GM23248 (cell line): ENCODE measurements at regions not wholly inside any gene's neighbourhood (a gene's known extent, or its start where the extent isn't known, plus 50 kb on each side); places are given as distances from the start of the nearest gene placed in this dataset.

Source experiments
- DNase-seq: peaks from one replicate; pipeline ENCODE4 v3.0.0-alpha.2; 2015
- H2AFZ ChIP-seq: fragments of 200-600 bp; sonication (generic); 2 replicates; pipeline ENCODE4 v1.6.1; 2016; ENCODE audit warnings: antibody characterized with exemption
- H3F3A ChIP-seq: fragments of 200-600 bp; sonication (generic); 2 replicates; pipeline ENCODE4 v1.6.1; 2016; ENCODE audit warnings: mild to moderate bottlenecking, antibody characterized with exemption, mixed run types; ENCODE audit not compliant: insufficient read depth
- H3K27ac ChIP-seq: fragments of 200-600 bp; sonication (generic); 2 replicates; pipeline ENCODE4 v1.5.1; 2016; ENCODE audit warnings: mild to moderate bottlenecking
- H3K27me3 ChIP-seq: fragments of 200-600 bp; sonication (generic); replicated peaks from 2 replicates; pipeline ENCODE4 v1.6.1; 2016; ENCODE audit warnings: mild to moderate bottlenecking; ENCODE audit not compliant: insufficient read depth
- H3K36me3 ChIP-seq: fragments of 200-600 bp; sonication (generic); 2 replicates; pipeline ENCODE4 v1.6.1; 2016; ENCODE audit warnings: low read depth, mild to moderate bottlenecking
- H3K4me1 ChIP-seq: fragments of 200-600 bp; sonication (generic); 2 replicates; pipeline ENCODE4 v1.6.1; 2016; ENCODE audit warnings: mild to moderate bottlenecking; ENCODE audit not compliant: insufficient read depth
- H3K4me2 ChIP-seq: fragments of 200-600 bp; sonication (generic); one replicate; pipeline ENCODE4 v1.6.1; 2016; ENCODE audit warnings: mild to moderate bottlenecking; ENCODE audit not compliant: unreplicated experiment
- H3K4me3 ChIP-seq: fragments of 200-600 bp; sonication (generic); 2 replicates; pipeline ENCODE4 v1.5.1; 2016; ENCODE audit warnings: mild to moderate bottlenecking
- H3K79me2 ChIP-seq: fragments of 200-600 bp; sonication (generic); 2 replicates; pipeline ENCODE4 v1.6.1; 2016; ENCODE audit warnings: mild to moderate bottlenecking; ENCODE audit not compliant: insufficient read depth
- H3K9ac ChIP-seq: fragments of 200-600 bp; sonication (generic); 2 replicates; pipeline ENCODE4 v1.6.1; 2016; ENCODE audit warnings: mild to moderate bottlenecking
- H3K9me2 ChIP-seq: fragments of 200-600 bp; sonication (generic); 2 replicates; pipeline ENCODE4 v1.6.1; 2016; ENCODE audit warnings: mixed run types, mild to moderate bottlenecking, moderate library complexity; ENCODE audit not compliant: insufficient read depth
- H3K9me3 ChIP-seq: fragments of 200-600 bp; sonication (generic); one replicate; pipeline ENCODE4 v1.6.1; 2017; ENCODE audit warnings: low read depth
- H4K20me1 ChIP-seq: fragments of 200-600 bp; sonication (generic); 2 replicates; pipeline ENCODE4 v1.6.0; 2016; ENCODE audit not compliant: insufficient read depth
- EZH2 ChIP-seq: fragments of 200-600 bp; sonication (generic); IDR thresholded peaks from 2 replicates; pipeline ENCODE4 v1.6.1; 2018; ENCODE audit warnings: antibody characterized with exemption, mild to moderate bottlenecking; ENCODE audit not compliant: insufficient read depth, poor library complexity, severe bottlenecking
- EZH2phosphoT487 ChIP-seq: fragments of 200-600 bp; sonication (generic); IDR thresholded peaks from 2 replicates; pipeline ENCODE4 v1.6.1; 2018; ENCODE audit warnings: antibody characterized with exemption, moderate library complexity, mild to moderate bottlenecking, low read depth; ENCODE audit not compliant: insufficient read depth
- WGBS, 2 experiments: methylation state at CpG; one replicate each; pipeline ENCODE4 v1.1.6; 2015 to 2017; ENCODE audit warnings: low lambda C conversion rate in 2 of 2, low coverage in 1 of 2; ENCODE audit errors: missing lambda C conversion rate in 2 of 2; 5-methylcytosine and 5-hydroxymethylcytosine counted together
- in situ Hi-C: fragments of 300-500 bp; cut with MboI; formaldehyde crosslinking; loops from 2 replicates; pipeline ENCODE4 v1.15.0; 2020

DNA sequence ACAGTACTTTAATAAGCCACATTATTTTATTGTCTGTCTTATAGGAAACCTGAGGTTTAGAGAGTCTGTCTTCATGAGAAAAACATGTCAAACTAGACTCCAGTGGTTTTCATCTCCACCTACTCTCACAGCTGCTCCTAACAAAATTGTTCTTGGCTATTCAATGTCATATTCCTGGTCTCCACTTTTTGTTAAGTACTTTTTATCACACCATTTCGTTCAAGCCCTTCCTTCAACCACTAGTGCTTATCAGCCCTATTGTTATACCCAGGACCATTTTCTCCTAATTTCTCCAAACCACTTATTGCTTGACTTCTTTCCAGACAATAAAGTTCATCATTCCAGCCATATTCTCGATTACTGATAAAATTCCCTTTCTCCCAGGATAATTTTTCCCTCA lies 1674.3 kb upstream of the AGA start:
- no peaks in the 10 kb centered on the region for H3K9me2 ChIP-seq
- no peak overlapping the region for H3K27ac ChIP-seq
- no peaks in the 10 kb centered on the region for H4K20me1 ChIP-seq
- WGBS, 2 experiments = 0 to 5% methylated on average over 2 of the region's 2 CpGs
- DNase-seq = no peak
- no peak overlapping the region for H2AFZ ChIP-seq
- no peak overlapping the region for H3K4me3 ChIP-seq
- in situ Hi-C loops = no loop called here
- no peak overlapping the region for H3K9ac ChIP-seq
- no peaks in the 10 kb centered on the region for H3K9me3 ChIP-seq
- no peaks in the 10 kb centered on the region for H3K27me3 ChIP-seq
- no peaks in the 10 kb centered on the region for H3K79me2 ChIP-seq
- no peaks in the 10 kb centered on the region for H3K36me3 ChIP-seq
- no peaks in the 10 kb centered on the region for H3F3A ChIP-seq
- TF ChIP-seq EZH2phosphoT487 (no peak), EZH2 (no peak)
- H3K4me1 ChIP-seq = no peaks in the 10 kb centered on the region
- H3K4me2 ChIP-seq = no peak overlapping the region

DNA sequence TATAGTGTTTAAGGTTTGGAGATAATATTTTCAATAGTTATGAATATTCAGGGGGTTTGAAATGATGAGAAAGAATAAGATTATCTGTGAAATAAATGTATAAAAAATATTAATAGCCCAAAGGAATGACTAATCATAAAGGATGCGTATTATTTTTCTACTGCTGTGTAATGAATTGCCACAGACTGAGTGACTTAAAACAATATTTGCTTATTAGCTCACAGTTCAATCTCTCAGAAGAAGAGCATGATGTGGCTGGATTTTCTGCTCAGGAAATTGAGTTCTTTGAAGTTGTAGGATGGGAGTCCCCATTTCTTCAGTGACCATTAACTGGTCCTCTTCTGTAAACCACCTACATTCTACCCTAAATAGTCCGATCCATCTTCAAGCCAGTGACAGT lies 1680.8 kb upstream of the AGA start:
- in situ Hi-C loops = no loop called here
- Histone ChIP-seq H3K9me3 (no peaks in the 10 kb centered on the region), H3F3A (no peaks in the 10 kb centered on the region), H3K9ac (no peak overlapping the region), H3K4me1 (no peaks in the 10 kb centered on the region), H3K36me3 (no peaks in the 10 kb centered on the region), H3K9me2 (peaks cover 3% of the 10 kb centered on the region; the same call in 1 of the 2 replicates), H3K4me2 (no peak overlapping the region), H4K20me1 (no peaks in the 10 kb centered on the region), H3K4me3 (no peak overlapping the region), H3K27ac (no peak overlapping the region), H3K27me3 (no peaks in the 10 kb centered on the region), H2AFZ (no peak overlapping the region), H3K79me2 (no peaks in the 10 kb centered on the region)
- DNase-seq = no peak
- WGBS, 2 experiments = 56 to 58% methylated on average over 2 of the region's 2 CpGs
- TF ChIP-seq EZH2 (no peak), EZH2phosphoT487 (no peak)

DNA sequence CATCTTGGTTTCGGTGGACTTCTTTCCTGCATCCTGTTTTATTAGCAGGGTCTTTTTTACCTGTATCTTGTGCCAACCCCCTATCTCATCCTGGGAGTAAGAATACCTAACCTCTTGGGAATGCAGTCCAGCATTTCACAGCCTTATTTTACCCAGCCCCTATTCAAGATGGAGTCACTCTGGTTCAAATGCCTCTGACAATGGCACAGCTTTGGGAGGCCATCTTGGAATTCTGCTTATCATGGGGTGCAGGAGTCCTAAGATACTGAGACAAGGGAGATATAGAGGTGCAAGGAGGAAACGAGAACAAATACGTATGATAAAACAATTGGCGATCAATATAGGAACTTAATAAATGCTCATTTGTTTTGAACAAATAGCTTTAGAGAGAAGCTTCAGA lies 1682.2 kb upstream of the AGA start:
- Histone ChIP-seq H3K79me2 (no peaks in the 10 kb centered on the region), H3K4me3 (no peak overlapping the region), H3K9me2 (peaks cover 3% of the 10 kb centered on the region; the same call in 1 of the 2 replicates), H3K9me3 (no peaks in the 10 kb centered on the region), H3K36me3 (no peaks in the 10 kb centered on the region), H4K20me1 (no peaks in the 10 kb centered on the region), H3K27ac (no peak overlapping the region), H3K4me1 (no peaks in the 10 kb centered on the region), H3F3A (no peaks in the 10 kb centered on the region), H3K4me2 (no peak overlapping the region), H2AFZ (no peak overlapping the region), H3K27me3 (no peaks in the 10 kb centered on the region), H3K9ac (no peak overlapping the region)
- no peak for TF ChIP-seq EZH2
- TF ChIP-seq EZH2phosphoT487 = no peak
- DNase-seq = no peak
- WGBS, 2 experiments = 37 to 40% methylated on average over 4 of the region's 4 CpGs
- in situ Hi-C loops = no loop called here

DNA sequence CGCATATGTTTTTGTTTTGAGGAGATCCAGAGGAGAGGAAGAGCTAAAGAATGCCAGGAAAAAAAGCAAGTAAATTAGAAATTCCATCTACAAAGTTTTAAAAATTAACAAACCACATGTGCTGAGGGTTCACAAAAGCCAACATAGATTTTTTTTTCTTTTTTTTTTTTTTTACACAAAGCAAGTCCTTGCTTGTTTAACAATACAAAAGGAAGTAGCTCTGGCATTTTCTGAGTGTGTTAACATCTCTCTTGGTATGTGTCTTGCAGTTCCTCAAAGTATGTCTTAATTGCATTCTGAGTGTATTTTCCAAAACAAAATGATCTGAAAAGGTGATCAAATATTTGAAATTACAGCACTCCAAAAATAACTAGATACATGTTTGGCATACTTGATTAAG lies 1682.7 kb upstream of the AGA start:
- Histone ChIP-seq H3K27me3 (no peaks in the 10 kb centered on the region), H3K4me1 (no peaks in the 10 kb centered on the region), H3K27ac (no peak overlapping the region), H3K4me2 (no peak overlapping the region), H3K4me3 (no peak overlapping the region), H2AFZ (no peak overlapping the region), H3K36me3 (no peaks in the 10 kb centered on the region), H3F3A (no peaks in the 10 kb centered on the region), H4K20me1 (no peaks in the 10 kb centered on the region), H3K9me2 (peaks cover 3% of the 10 kb centered on the region; the same call in 1 of the 2 replicates), H3K9ac (no peak overlapping the region), H3K9me3 (no peaks in the 10 kb centered on the region), H3K79me2 (no peaks in the 10 kb centered on the region)
- DNase-seq = no peak
- in situ Hi-C loops = no loop called here
- 0 to 3% methylated on average over 1 of the region's 1 CpG for WGBS, 2 experiments
- TF ChIP-seq EZH2phosphoT487 (no peak), EZH2 (no peak)

DNA sequence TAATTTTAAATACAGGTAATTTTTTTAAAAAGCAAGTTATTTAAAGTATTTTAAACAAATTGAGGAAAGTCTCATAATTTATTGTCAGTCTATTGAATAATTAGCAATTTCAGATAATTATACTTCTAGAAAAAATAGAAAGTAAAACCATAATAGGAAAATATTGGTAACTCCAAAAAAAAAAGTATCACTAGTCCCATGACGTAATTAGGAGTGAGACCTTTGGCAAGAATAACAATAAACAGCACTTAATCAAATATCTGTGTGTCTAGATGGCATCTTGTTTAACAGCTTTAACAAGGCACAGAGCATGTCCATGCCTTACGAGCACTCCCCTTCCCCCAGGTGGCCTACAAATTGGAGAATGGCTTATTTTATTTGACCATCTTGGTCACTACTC lies 1683.6 kb upstream of the AGA start:
- DNase-seq = no peak
- Histone ChIP-seq H3K4me1 (no peaks in the 10 kb centered on the region), H2AFZ (no peak overlapping the region), H4K20me1 (no peaks in the 10 kb centered on the region), H3K4me2 (no peak overlapping the region), H3F3A (no peaks in the 10 kb centered on the region), H3K27me3 (no peaks in the 10 kb centered on the region), H3K79me2 (no peaks in the 10 kb centered on the region), H3K9ac (no peak overlapping the region), H3K4me3 (no peak overlapping the region), H3K9me3 (no peaks in the 10 kb centered on the region), H3K9me2 (peaks cover 3% of the 10 kb centered on the region; the same call in 1 of the 2 replicates), H3K36me3 (no peaks in the 10 kb centered on the region), H3K27ac (no peak overlapping the region)
- in situ Hi-C loops = no loop called here
- TF ChIP-seq EZH2 = no peak
- 6 to 22% methylated on average over 2 of the region's 2 CpGs for WGBS, 2 experiments
